Peyer's patch (tissue), 4 donors: ENCODE measurements at regions not wholly inside any gene's neighbourhood (a gene's known extent, or its start where the extent isn't known, plus 50 kb on each side); places are given as distances from the start of the nearest gene placed in this dataset.
A peak's percentile ranks its signal among the peaks of the same experiment; 100 is the strongest.

ENCODE experiments used
- DNase-seq, 3 donors: peaks; one replicate each; pipeline ENCODE4 v3.0.0-alpha.2; 2017 to 2019
- H3K27ac ChIP-seq, 4 donors: fragments of 200-600 bp; sonication (generic); one replicate each; pipeline ENCODE4 v1.5.1; 2016 to 2019
- H3K27me3 ChIP-seq, 2 donors: fragments of 200-600 bp; sonication (generic); one replicate each; pipeline ENCODE4 v1.5.1; 2019
- H3K36me3 ChIP-seq, 3 donors: fragments of 200-600 bp; sonication (generic); one replicate each; pipeline ENCODE4 v1.5.1; 2016 to 2019
- H3K4me1 ChIP-seq, 4 donors: fragments of 200-600 bp; sonication (generic); one replicate each; pipeline ENCODE4 v1.5.1; 2016 to 2019
- H3K4me3 ChIP-seq, 4 donors: fragments of 200-600 bp; sonication (generic); 1 replicate in 3 of 4; 2 replicates in 1 of 4; pipeline ENCODE4 v1.5.1; 2016 to 2019; ENCODE audit warnings: mild to moderate bottlenecking in 1 of 4
- H3K9me3 ChIP-seq, 4 donors: fragments of 200-600 bp; sonication (generic); one replicate each; pipeline ENCODE4 v1.5.1; 2016 to 2019; ENCODE audit warnings: mild to moderate bottlenecking in 1 of 4
- POLR2A ChIP-seq, 2 donors: fragments of 450-650 bp; IDR thresholded peaks; one replicate each; pipeline ENCODE4 v1.5.1; 2017; ENCODE audit warnings: antibody characterized with exemption in 2 of 2, mild to moderate bottlenecking in 2 of 2, moderate library complexity in 2 of 2
- TF ChIP-seq, protein P1 (sequence below), 6 experiments: fragments of 450-650 bp in 4 of 6; fragments of 200-600 bp in 2 of 6; sonication (generic) in 1 of 6; IDR thresholded peaks; one replicate each; pipeline ENCODE4 v1.5.1; 2017 to 2019; ENCODE audit warnings: antibody characterized with exemption in 6 of 6, mild to moderate bottlenecking in 3 of 6, moderate library complexity in 1 of 6

DNA sequence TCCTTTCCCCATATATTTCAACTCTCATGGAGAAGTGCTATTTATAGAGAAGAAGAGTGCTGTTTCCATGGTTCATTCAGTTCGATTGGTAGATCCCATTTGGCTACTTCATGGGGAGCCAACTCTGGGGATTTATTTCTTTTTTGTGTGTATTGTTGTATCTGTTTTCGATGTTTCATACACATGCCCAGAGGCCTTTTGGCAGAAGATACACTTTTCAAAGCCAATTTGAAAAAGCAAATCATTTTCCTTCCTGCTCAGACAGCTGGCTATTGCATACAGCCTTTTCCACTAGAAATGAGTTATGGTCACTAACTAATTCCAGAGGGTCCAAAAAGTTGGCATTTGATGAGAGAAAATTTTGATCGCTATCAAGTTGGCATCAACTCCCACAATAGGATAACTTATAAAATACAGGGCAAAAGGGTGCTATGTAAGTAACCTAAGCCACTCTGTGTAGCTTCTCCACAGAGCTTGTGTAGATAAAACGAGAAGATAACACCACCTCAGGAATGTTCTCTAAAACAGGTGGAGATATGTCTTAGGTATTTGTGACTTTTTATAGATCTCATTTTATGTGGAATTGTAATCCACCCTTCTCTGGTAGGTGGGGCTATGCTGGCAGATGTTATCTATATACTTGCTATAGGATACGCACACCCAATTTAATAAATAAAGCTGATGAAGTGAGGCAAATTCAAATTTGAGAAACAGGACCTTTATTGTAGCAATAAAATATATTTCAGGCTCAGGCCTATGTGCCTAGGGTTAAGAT, 798.5 kb downstream of the SATB2 start:
- Histone ChIP-seq H3K4me3 (no peak overlapping the region), H3K36me3 (no peaks in the 10 kb centered on the region), H3K9me3 (no peaks in the 10 kb centered on the region), H3K4me1 (no peaks in the 10 kb centered on the region), H3K27me3 (no peaks in the 10 kb centered on the region), H3K27ac (no peak overlapping the region)
- DNase-seq = no peak
- TF ChIP-seq POLR2A (IDR thresholded peaks at IDR 0.05) = no peak
- TF ChIP-seq, protein P1, sequence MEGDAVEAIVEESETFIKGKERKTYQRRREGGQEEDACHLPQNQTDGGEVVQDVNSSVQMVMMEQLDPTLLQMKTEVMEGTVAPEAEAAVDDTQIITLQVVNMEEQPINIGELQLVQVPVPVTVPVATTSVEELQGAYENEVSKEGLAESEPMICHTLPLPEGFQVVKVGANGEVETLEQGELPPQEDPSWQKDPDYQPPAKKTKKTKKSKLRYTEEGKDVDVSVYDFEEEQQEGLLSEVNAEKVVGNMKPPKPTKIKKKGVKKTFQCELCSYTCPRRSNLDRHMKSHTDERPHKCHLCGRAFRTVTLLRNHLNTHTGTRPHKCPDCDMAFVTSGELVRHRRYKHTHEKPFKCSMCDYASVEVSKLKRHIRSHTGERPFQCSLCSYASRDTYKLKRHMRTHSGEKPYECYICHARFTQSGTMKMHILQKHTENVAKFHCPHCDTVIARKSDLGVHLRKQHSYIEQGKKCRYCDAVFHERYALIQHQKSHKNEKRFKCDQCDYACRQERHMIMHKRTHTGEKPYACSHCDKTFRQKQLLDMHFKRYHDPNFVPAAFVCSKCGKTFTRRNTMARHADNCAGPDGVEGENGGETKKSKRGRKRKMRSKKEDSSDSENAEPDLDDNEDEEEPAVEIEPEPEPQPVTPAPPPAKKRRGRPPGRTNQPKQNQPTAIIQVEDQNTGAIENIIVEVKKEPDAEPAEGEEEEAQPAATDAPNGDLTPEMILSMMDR (IDR thresholded peaks at IDR 0.05) = no peak

DNA sequence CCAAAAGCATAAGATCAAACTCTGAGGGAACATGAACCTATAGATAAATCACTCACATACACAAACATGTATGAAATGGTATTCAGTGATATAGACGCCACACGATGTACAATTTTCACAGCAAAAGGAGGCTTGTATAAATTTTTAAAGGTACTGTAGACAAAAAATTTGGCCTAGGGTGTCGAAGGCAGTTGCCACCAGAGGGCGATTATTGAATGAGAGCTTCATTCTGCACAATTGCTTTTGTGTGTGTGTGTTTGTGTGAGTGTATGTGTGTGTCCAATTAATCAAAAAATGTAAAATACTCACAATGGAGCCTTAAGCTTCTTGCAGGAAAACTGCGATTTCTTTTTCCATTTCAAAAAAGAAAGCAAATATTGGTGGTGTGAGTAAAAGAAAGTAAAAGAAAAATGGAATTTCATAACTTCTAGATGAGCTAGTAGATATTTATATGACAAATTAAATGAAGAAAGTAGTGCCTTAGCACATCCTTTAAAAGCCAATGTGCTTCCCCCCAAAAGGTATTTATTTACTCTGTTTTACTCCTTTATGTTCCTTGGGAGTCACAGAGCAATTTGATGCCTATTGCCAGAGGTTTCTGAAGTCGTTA, 800.1 kb downstream of the SATB2 start:
- no peak overlapping the region for H3K27ac ChIP-seq
- H3K9me3 ChIP-seq = no peaks in the 10 kb centered on the region
- no peak for DNase-seq
- H3K4me1 ChIP-seq = no peaks in the 10 kb centered on the region
- no peak overlapping the region for H3K4me3 ChIP-seq
- no peaks in the 10 kb centered on the region for H3K36me3 ChIP-seq
- TF ChIP-seq, protein P1 (IDR thresholded peaks at IDR 0.05) = peak in 3 of 6 experiments; percentile 50 to 65 (median 65)
- TF ChIP-seq POLR2A (IDR thresholded peaks at IDR 0.05) = no peak
- H3K27me3 ChIP-seq = no peaks in the 10 kb centered on the region

DNA sequence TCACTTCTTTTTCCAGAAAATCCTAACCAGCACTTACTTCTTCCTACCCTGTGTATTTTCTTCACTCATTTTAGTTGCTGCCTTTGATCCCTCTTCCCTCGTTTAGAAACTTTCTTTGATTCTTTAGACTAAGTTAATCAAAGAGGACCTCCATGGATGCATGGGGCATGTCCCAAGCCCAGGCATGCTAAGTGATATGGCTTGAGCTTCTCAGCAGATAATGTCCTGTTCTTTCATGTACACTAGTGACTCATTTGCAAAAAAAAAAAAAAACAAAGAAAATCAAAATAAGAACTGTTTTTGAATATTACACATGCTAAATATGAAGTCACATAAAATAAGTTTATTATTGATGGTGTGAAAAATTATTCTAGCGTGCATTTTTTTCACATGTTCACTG, 800.9 kb downstream of the SATB2 start:
- Histone ChIP-seq H3K27me3 (no peaks in the 10 kb centered on the region), H3K4me1 (no peaks in the 10 kb centered on the region), H3K27ac (no peak overlapping the region), H3K4me3 (no peak overlapping the region), H3K36me3 (no peaks in the 10 kb centered on the region), H3K9me3 (no peaks in the 10 kb centered on the region)
- TF ChIP-seq, protein P1 (IDR thresholded peaks at IDR 0.05) = no peak
- TF ChIP-seq POLR2A (IDR thresholded peaks at IDR 0.05) = no peak
- no peak for DNase-seq

DNA sequence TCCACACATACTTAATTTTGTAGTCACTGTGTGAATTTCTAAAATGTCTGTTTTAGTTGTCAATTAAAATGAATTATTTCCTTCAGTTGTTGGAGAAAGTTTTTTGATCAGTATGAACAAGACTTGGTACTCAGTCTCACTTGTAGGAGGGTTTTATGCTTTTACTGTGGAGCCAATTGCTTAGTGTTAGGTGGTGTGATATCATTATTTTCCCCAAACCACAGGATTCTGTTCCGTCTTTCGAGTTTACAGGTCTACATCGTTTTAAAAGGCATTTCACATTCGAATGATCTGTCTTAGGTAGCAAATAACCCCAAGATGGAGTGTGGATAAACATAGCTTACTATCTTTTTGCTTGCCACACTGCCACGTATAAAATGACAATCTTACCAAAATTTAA, 803.1 kb downstream of the SATB2 start:
- Histone ChIP-seq H3K27ac (no peak overlapping the region), H3K4me1 (no peaks in the 10 kb centered on the region), H3K27me3 (no peaks in the 10 kb centered on the region), H3K36me3 (no peaks in the 10 kb centered on the region), H3K4me3 (no peak overlapping the region), H3K9me3 (no peaks in the 10 kb centered on the region)
- DNase-seq = no peak
- no peak for TF ChIP-seq POLR2A (IDR thresholded peaks at IDR 0.05)
- TF ChIP-seq, protein P1 (IDR thresholded peaks at IDR 0.05) = no peak

DNA sequence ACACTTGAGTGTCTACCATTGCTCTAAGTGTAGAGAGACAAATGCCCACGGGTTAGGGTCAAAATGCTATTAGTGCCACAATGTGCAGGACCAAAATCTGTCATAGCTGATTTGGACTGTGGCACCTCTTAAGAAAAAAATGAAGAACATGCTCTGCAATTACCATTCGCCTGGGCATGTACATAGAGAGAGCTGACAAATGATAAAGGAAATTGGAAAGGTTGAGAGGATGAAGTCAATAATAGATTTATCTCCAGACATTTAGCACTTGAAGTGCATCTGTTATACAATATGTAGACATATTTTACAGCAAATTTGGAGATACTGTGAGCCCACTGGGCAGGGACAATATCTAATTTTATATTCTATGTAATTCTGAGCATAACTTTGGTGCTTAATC, 804.4 kb downstream of the SATB2 start:
- TF ChIP-seq, protein P1 (IDR thresholded peaks at IDR 0.05) = no peak
- no peak for TF ChIP-seq POLR2A (IDR thresholded peaks at IDR 0.05)
- Histone ChIP-seq H3K27me3 (no peaks in the 10 kb centered on the region), H3K4me1 (no peaks in the 10 kb centered on the region), H3K36me3 (no peaks in the 10 kb centered on the region), H3K4me3 (no peak overlapping the region), H3K27ac (no peak overlapping the region), H3K9me3 (no peaks in the 10 kb centered on the region)
- no peak for DNase-seq
